ENCODE measurements at regions not wholly inside any gene's neighbourhood (a gene's known extent, or its start where the extent isn't known, plus 50 kb on each side); places are given as distances from the start of the nearest gene placed in this dataset.
"Not testable (repeated sequence)": the region's sequence is repeated elsewhere in the genome, so short reads cannot be mapped to it uniquely, and the experiment has no call there.

GRCh38 chr13:110045919-110046318, 259.5 kb upstream of the IRS2 start:
- no peak for DNase-seq (ENCODE audit: low read depth in 3 of 3, low spot score in 2 of 3)

GRCh38 chr13:110045202-110045601, 258.8 kb upstream of the IRS2 start:
- DNase-seq (ENCODE audit: low read depth in 3 of 3, low spot score in 2 of 3), result no peak

GRCh38 chr13:110044551-110045111, 258.2 kb upstream of the IRS2 start:
- DNase-seq (ENCODE audit: low read depth in 3 of 3, low spot score in 2 of 3), result no peak

- DNase-seq (ENCODE audit: low read depth in 3 of 3, low spot score in 2 of 3), result no peak
Measured at GRCh38 chr13:110042253-110042950, 256.0 kb upstream of the IRS2 start.

- DNase-seq (ENCODE audit: low read depth in 3 of 3, low spot score in 2 of 3), result not testable (repeated sequence)
Measured at GRCh38 chr13:110041638-110042037, 255.3 kb upstream of the IRS2 start.

- no peak for DNase-seq (ENCODE audit: low read depth in 3 of 3, low spot score in 2 of 3)
Measured at GRCh38 chr13:110037925-110038573, 251.7 kb upstream of the IRS2 start.

GRCh38 chr13:110036060-110036459, 249.7 kb upstream of the IRS2 start:
- DNase-seq (ENCODE audit: low read depth in 3 of 3, low spot score in 2 of 3), result no peak

- no peak for DNase-seq (ENCODE audit: low read depth in 3 of 3, low spot score in 2 of 3)
Measured at GRCh38 chr13:110034031-110034549, 247.7 kb upstream of the IRS2 start.

- no peak for DNase-seq (ENCODE audit: low read depth in 3 of 3, low spot score in 2 of 3)
Measured at GRCh38 chr13:110032969-110033368, 246.6 kb upstream of the IRS2 start.

- DNase-seq (ENCODE audit: low read depth in 3 of 3, low spot score in 2 of 3), result no peak
Measured at GRCh38 chr13:110030394-110030928, 244.1 kb upstream of the IRS2 start.

- no peak for DNase-seq (ENCODE audit: low read depth in 3 of 3, low spot score in 2 of 3)
Measured at GRCh38 chr13:110028838-110029621, 242.6 kb upstream of the IRS2 start.

- no peak for DNase-seq (ENCODE audit: low read depth in 3 of 3, low spot score in 2 of 3)
Measured at GRCh38 chr13:110028311-110028710, 241.9 kb upstream of the IRS2 start.

- no peak for DNase-seq (ENCODE audit: low read depth in 3 of 3, low spot score in 2 of 3)
Measured at GRCh38 chr13:110027470-110028240, 241.3 kb upstream of the IRS2 start.

- DNase-seq (ENCODE audit: low read depth in 3 of 3, low spot score in 2 of 3), result no peak
Measured at GRCh38 chr13:110024645-110024980, 238.2 kb upstream of the IRS2 start.

GRCh38 chr13:110023729-110024644, 237.6 kb upstream of the IRS2 start:
- no peak for DNase-seq (ENCODE audit: low read depth in 3 of 3, low spot score in 2 of 3)

GRCh38 chr13:110018009-110018408, 231.6 kb upstream of the IRS2 start:
- DNase-seq (ENCODE audit: low read depth in 3 of 3, low spot score in 2 of 3), result no peak

GRCh38 chr13:110017379-110017778, 231.0 kb upstream of the IRS2 start:
- no peak for DNase-seq (ENCODE audit: low read depth in 3 of 3, low spot score in 2 of 3)

- no peak for DNase-seq (ENCODE audit: low read depth in 3 of 3, low spot score in 2 of 3)
Measured at GRCh38 chr13:110015253-110015652, 228.9 kb upstream of the IRS2 start.

GRCh38 chr13:110014719-110015118, 228.3 kb upstream of the IRS2 start:
- no peak for DNase-seq (ENCODE audit: low read depth in 3 of 3, low spot score in 2 of 3)
